ENCODE measurements at regions not wholly inside any gene's neighbourhood (a gene's known extent, or its start where the extent isn't known, plus 50 kb on each side); places are given as distances from the start of the nearest gene placed in this dataset.
A peak's percentile ranks its signal among the peaks of the same experiment; 100 is the strongest.
"Not testable (repeated sequence)": the region's sequence is repeated elsewhere in the genome, so short reads cannot be mapped to it uniquely, and the experiment has no call there.

GRCh38 chr12:103011974-103012763 is 54.7 kb downstream of the ASCL1 start:
- DNase-seq, result peak in 1 of 2 experiments; percentile 1

- no peak for DNase-seq
Measured at GRCh38 chr12:103012884-103013283, 55.4 kb downstream of the ASCL1 start.

DNA sequence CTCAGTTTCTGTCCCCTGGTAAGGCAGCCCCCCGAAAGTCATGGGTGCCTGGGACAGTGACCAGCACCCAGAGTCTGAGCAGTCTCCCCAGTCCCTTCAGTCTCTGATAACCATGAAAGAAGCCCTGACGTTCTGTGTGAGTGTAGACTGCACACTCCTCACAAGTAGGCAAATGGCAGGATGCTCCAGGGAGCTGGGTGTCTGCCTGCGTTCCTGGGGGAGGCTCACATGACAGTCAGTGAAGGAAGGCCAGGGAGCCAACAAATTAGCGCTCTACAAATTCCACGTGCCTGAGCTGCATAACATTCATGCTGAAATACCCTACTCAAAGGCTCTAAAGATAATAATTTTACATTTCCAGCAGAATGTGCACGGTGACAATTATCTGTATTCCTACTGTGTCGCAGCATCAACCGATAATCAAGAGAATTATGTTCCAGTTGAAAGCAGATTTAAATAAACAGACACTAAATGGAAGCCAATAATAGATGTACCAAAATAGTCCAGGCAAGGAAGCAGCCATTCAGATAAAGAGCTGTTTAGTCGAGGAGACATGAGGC is 56.3 kb downstream of the ASCL1 start:
- DNase-seq, result no peak

- DNase-seq, result no peak
Measured at GRCh38 chr12:103016381-103016780, 58.9 kb downstream of the ASCL1 start.

DNA sequence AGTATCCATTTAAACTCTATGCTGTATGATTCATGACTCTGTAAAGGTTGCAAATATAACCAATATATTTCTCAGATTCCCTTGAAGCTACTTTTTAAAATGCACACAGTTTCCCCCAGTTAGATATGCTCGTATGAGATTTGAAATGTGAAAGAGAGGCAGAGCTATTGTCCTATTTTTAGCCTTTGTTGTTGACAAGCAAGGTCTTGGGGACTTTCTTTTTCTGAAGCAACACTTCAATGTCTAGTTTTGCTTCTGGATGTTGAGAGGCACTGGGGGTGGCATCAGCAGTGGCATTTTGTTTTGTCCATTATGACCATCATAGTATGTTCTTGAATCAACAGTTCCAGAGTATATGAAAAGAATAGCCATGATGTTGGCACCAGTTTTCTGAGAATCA is 63.4 kb downstream of the ASCL1 start:
- DNase-seq, result no peak

DNA sequence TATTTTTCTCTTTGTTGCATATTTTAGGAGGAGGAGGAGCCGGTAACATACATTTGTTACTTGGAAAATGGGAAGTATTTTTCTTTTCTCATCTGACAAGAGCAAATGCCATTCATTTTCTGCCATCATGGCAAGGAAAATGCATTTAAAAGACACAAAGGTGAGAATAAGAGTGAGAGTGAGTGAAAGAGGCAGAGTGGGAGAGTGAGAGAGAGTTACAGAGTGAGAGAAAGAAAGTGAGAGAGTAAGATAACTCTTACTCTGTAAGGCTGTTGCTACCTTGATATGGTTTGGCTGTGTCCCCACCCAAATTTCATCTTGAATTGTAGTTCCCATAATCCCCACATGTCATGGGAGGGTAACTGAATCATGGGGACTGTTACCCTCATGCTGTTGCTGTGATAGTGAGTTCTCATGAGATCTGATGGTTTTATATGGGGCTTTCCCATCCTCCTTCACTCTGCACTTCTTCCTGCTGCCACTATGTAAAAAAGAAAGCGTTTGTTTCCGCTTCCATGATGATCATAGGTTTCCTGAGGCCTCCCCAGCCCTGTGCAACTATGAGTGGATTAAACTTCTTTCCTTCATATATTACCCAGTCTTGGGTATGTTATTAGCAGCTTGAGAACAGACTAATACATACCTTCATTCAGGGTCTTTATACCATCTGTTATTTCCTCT is 64.2 kb downstream of the ASCL1 start:
- no peak for DNase-seq

DNA sequence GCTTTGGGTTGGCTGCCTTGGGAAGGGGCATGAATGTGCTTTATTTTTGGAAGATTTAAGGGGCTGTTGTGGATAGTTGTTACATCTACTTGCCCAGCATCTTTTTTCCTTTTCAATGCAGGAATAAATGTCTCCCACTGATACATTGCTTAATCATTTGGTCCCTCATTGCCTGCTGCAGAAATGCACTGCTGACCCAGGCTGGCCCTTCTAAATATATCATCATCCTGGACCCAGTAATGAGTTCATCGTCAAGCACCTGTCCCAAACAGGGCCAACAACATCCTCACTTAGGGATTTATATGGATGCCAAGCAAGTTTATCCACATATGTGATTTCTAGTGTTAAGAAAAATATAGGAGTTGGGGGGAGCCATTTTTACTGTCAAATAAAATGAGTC is 67.2 kb downstream of the ASCL1 start:
- DNase-seq, result no peak

GRCh38 chr12:103026643-103027042 is 69.2 kb downstream of the ASCL1 start:
- DNase-seq, result not testable (repeated sequence)

GRCh38 chr12:103028881-103029639 is 71.6 kb downstream of the ASCL1 start:
- no peak for DNase-seq

DNA sequence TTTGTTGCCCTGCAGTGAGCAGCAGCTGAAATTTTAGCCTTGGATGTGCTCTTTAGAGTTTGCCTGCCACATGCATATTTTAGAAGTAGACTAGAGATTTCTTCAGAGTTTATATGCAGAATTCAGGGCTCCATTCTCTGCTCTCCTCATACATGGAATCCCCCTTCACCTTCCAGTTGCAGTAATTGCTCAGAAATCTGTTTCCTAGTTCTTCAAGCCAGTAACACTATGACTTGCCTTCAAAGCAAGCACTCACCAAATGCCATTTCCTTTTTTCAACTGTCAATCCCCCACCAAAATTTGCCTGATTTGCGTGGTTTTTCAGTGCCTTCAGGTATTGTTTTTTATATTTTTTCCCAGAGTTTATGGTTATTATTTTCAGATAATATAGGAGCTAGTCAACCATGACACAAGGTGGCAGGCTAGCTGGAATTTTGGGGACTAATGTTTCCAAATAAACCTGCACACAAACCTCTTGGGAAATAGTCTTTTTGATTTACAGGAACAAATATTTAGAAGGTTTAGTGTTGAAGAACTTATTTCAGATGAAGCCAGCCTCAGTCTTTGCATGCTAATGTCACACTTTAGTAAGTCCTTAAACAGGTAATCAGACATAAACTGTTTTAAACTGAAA is 79.2 kb downstream of the ASCL1 start:
- no peak for DNase-seq

DNA sequence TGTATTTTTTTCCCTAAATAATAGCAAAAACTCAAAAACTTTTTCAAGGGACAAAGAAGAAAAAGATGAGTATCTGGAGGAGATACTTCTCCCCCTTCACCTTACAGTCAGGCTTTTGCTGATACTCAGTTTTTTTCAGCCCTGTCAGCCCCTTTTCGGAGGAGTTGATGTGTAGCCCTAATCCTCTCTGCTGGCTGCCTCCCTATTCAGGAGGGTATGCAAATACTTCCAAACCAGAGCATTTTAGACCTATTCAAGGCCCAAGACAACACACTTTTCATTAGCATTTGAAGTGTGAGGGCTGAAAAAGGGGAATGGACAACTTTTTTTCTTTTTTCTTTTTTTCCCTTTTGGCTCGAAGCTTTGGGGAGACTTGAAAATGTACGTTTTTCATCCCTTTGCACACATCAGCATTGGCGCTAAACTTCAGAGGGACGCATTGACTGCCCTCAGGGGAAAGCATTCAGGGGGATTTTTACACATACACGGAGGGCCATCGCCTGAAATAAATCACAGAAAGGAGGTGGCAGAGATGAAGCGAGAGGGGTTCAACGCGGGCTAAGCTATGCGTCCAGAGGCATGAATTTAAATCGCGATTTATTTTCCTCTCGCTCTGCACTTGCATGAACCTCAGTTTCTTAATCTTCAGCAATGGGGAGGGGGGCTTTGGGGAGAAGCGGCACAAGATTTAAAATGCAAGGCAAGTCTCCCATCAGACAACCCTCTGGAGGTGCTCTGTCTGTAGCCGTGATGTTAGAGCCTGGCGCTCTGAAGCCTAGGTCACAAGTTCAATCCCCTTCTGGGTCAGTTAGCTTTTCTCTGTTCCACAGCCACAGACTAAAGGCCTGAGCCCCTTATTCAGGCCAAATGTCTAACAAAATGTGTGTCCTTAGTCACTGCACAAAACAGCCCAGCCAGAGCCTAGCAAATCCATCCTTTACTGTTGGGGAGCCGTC is 86.3 kb downstream of the ASCL1 start:
- DNase-seq, result no peak

DNA sequence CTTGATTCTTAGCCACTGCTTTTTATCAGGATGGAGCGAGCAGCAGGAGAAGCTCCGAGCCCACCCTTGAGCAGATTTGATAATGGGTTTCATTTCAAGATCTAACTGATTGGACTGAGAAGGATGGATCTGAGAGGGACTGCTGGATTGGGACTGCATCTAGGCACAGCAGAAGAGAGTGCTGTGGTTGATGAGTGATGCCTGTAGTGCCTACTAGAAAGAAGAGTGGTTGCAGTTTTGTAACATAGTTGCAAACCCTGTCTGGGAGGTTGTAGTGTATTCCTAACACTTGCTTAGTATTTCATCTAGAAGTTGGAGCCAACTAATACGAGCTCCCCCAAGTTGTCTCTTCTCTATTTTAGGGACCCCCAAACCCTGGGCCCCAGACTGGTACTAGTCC is 88.7 kb downstream of the ASCL1 start:
- no peak for DNase-seq

GRCh38 chr12:103050273-103050672 is 92.8 kb downstream of the ASCL1 start:
- DNase-seq, result no peak

- DNase-seq, result no peak
Measured at GRCh38 chr12:103053089-103053488, 95.6 kb downstream of the ASCL1 start.

- DNase-seq, result no peak
Measured at GRCh38 chr12:103073630-103074029, 116.2 kb downstream of the ASCL1 start.

DNA sequence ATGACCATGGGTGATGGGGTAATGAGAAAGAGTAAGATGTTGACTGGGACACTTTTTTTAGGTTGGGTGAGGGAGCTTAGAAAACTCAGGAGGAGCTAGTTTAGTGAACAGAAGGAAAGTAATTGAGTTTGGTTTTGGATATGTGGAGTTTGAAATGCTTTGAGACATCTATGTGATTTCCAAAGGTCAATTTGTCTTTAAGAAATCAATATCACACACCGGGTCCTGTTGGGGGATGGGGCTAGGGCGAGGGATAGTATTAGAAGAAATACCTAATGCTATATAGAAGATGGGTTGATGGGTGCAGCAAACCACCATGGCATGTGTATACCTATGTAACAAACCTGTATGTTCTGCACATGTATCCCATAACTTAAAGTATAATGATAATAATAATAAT is 118.4 kb downstream of the ASCL1 start:
- DNase-seq, result no peak

GRCh38 chr12:103077108-103077773 is 119.8 kb downstream of the ASCL1 start:
- no peak for DNase-seq

DNA sequence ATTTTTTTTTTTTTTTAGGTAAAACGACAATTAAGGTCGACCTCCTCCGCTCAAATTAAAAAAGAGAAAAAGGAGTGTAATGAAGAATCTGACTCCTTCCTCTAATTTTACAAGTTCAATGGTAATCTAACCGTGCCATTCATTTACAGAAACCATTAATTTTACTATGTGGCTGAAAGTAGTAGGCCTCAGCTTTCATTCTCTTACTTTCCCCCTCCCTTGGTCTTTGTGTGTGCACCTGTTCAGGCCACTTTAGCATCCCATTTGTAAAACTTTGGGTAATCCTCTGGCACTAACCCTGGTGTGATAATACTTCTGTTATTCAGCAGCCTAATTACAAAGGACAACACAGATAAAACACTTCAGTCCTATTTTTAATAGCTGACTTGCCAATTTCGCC is 128.1 kb downstream of the ASCL1 start:
- DNase-seq, result no peak

GRCh38 chr12:103086471-103086870 is 129.0 kb downstream of the ASCL1 start:
- no peak for DNase-seq

GRCh38 chr12:103093499-103094106 is 136.1 kb downstream of the ASCL1 start:
- no peak for DNase-seq

GRCh38 chr12:103097496-103097895 is 140.0 kb downstream of the ASCL1 start:
- no peak for DNase-seq
